H54 (cell line): ENCODE measurements at regions not wholly inside any gene's neighbourhood (a gene's known extent, or its start where the extent isn't known, plus 50 kb on each side); places are given as distances from the start of the nearest gene placed in this dataset.
"Not testable (repeated sequence)": the region's sequence is repeated elsewhere in the genome, so short reads cannot be mapped to it uniquely, and the experiment has no call there.

Experiments used
- DNase-seq: peaks from one replicate; pipeline ENCODE4 v3.0.0; 2011; ENCODE audit warnings: low spot score, mixed read lengths; ENCODE audit not compliant: insufficient read length
- FAIRE-seq: peaks from 3 replicates; lab custom pipeline; 2011; peaks lifted over from hg19 to GRCh38; lab: Jason Lieb, UNC
- POLR2A ChIP-seq: IDR thresholded peaks from 2 replicates; pipeline ENCODE4 v1.6.1; 2011; ENCODE audit warnings: low read depth, mild to moderate bottlenecking, low read length

- no peak for DNase-seq
- peak; percentile 41 for FAIRE-seq
Measured at GRCh38 chr6:77106992-77107391, 356.3 kb downstream of the HTR1B start.

GRCh38 chr6:77105091-77105490 is 358.2 kb downstream of the HTR1B start:
- TF ChIP-seq POLR2A = no peak
- DNase-seq (no peak), FAIRE-seq (no peak)

More at GRCh38 chr6:77106992-77107391, 356.3 kb downstream of the HTR1B start:
- TF ChIP-seq POLR2A = no peak

- no peak for DNase-seq
- no peak for FAIRE-seq
- TF ChIP-seq POLR2A = no peak
Measured at GRCh38 chr6:77097940-77098339, 365.4 kb downstream of the HTR1B start.

- TF ChIP-seq POLR2A = no peak
- no peak for DNase-seq
- no peak for FAIRE-seq
Measured at GRCh38 chr6:77095936-77096627, 367.2 kb downstream of the HTR1B start.

- DNase-seq = no peak
- no peak for FAIRE-seq
- no peak for TF ChIP-seq POLR2A
Measured at GRCh38 chr6:77094821-77095220, 368.5 kb downstream of the HTR1B start.

GRCh38 chr6:77092971-77093370 is 370.3 kb downstream of the HTR1B start:
- TF ChIP-seq POLR2A = no peak
- peak; percentile 75 for FAIRE-seq
- no peak for DNase-seq

- no peak for TF ChIP-seq POLR2A
- DNase-seq (no peak), FAIRE-seq (no peak)
Measured at GRCh38 chr6:77089776-77090175, 373.5 kb downstream of the HTR1B start.

GRCh38 chr6:77087794-77088318 is 375.4 kb downstream of the HTR1B start:
- not testable (repeated sequence) for FAIRE-seq, DNase-seq

GRCh38 chr6:77074037-77074713 is 389.1 kb downstream of the HTR1B start:
- no peak for FAIRE-seq
- DNase-seq = no peak
- no peak for TF ChIP-seq POLR2A

GRCh38 chr6:77073410-77073760 is 389.9 kb downstream of the HTR1B start:
- TF ChIP-seq POLR2A = no peak
- FAIRE-seq = no peak
- DNase-seq = no peak

GRCh38 chr6:77072694-77073409 is 390.4 kb downstream of the HTR1B start:
- FAIRE-seq (no peak), DNase-seq (no peak)
- no peak for TF ChIP-seq POLR2A

GRCh38 chr6:77063494-77063893 is 399.8 kb downstream of the HTR1B start:
- no peak for FAIRE-seq
- no peak for DNase-seq
- no peak for TF ChIP-seq POLR2A

GRCh38 chr6:77055711-77056110 is 407.6 kb downstream of the HTR1B start:
- DNase-seq = no peak
- FAIRE-seq = no peak
- TF ChIP-seq POLR2A = no peak

- DNase-seq (no peak), FAIRE-seq (no peak)
- no peak for TF ChIP-seq POLR2A
Measured at GRCh38 chr6:77040568-77041195, 422.6 kb downstream of the HTR1B start.
